Panc1 (cell line): ENCODE measurements at regions not wholly inside any gene's neighbourhood (a gene's known extent, or its start where the extent isn't known, plus 50 kb on each side); places are given as distances from the start of the nearest gene placed in this dataset.

Experiments
- ATAC-seq: fragments of 200-7000 bp; cut with Tn5 transposase; 2 replicates; pipeline ENCODE4 v1.9.1; 2020; ENCODE audit warnings: mild to moderate bottlenecking, moderate library complexity
- BruUV-seq: library from RNA; stranded (reverse); fragments of 400-500 nt; replicated peaks from 2 replicates; lab custom pipeline; 2021; lab: Mats Ljungman, UMichigan
- CTCF ChIA-PET: fragments of 300-600 bp; sonication (Branson Sonifier 250); formaldehyde crosslinking; loops from one replicate; lab custom pipeline; 2022; ENCODE audit warnings: antibody characterized with exemption; lab: Charles Lee
- POLR2A ChIA-PET: fragments of 300-600 bp; sonication (Branson Sonifier 250); formaldehyde crosslinking; loops from one replicate; lab custom pipeline; 2022; ENCODE audit warnings: antibody characterized with exemption; lab: Charles Lee
- DNase-seq: peaks from one replicate; pipeline ENCODE4 v3.0.0-alpha.2; 2010; ENCODE audit warnings: low read depth, low spot score
- H3K27ac ChIP-seq: 2 replicates; pipeline ENCODE4 v1.5.1; 2011; ENCODE audit warnings: mild to moderate bottlenecking, low read length, inconsistent platforms
- H3K27me3 ChIP-seq: fragments of 200-500 bp; sonication (Bioruptor generic); 2 replicates; pipeline ENCODE4 v1.6.0; 2014; ENCODE audit warnings: low read length, inconsistent platforms; ENCODE audit not compliant: control insufficient read depth, insufficient read depth
- H3K36me3 ChIP-seq: fragments of 200-500 bp; sonication (Bioruptor generic); 2 replicates; pipeline ENCODE4 v1.5.1; 2014; ENCODE audit warnings: inconsistent platforms, mild to moderate bottlenecking, low read length, moderate library complexity; ENCODE audit not compliant: control insufficient read depth, insufficient read depth
- H3K4me1 ChIP-seq: 2 replicates; pipeline ENCODE4 v1.5.1; 2011; ENCODE audit warnings: inconsistent platforms, mild to moderate bottlenecking, low read length, moderate library complexity; ENCODE audit not compliant: control insufficient read depth, insufficient read depth
- H3K4me3 ChIP-seq, 2 experiments: 2 replicates each; pipeline ENCODE4 v1.5.1; 2011 to 2012; ENCODE audit warnings: low read depth in 2 of 2, low read length in 2 of 2, mild to moderate bottlenecking in 2 of 2, inconsistent platforms in 1 of 2, moderate library complexity in 1 of 2
- H3K9me3 ChIP-seq: fragments of 200-500 bp; sonication (Bioruptor generic); 2 replicates; pipeline ENCODE4 v1.5.1; 2014; ENCODE audit warnings: low read depth, mild to moderate bottlenecking, inconsistent platforms, low read length, moderate library complexity; ENCODE audit not compliant: control insufficient read depth, insufficient read depth
- CTCF ChIP-seq: fragments of 450-650 bp; IDR thresholded peaks from 2 replicates; pipeline ENCODE4 v1.5.1; 2017; ENCODE audit warnings: mild to moderate bottlenecking
- POLR2AphosphoS5 ChIP-seq: IDR thresholded peaks from 2 replicates; pipeline ENCODE4 v1.6.1; 2012; ENCODE audit warnings: mild to moderate bottlenecking, low read depth, low read length, moderate library complexity
- REST ChIP-seq, 2 experiments: IDR thresholded peaks; 2 replicates each; pipeline ENCODE4 v1.6.1; 2011 to 2012; ENCODE audit warnings: low read depth in 2 of 2, control low read depth in 1 of 2, low read length in 1 of 2, mild to moderate bottlenecking in 1 of 2, moderate library complexity in 1 of 2; ENCODE audit not compliant: insufficient read depth in 1 of 2
- SIN3A ChIP-seq: IDR thresholded peaks from 2 replicates; pipeline ENCODE4 v1.6.1; 2012; ENCODE audit warnings: low read depth, mild to moderate bottlenecking, low read length, moderate library complexity, borderline replicate concordance; ENCODE audit not compliant: insufficient read depth
- TCF7L2 ChIP-seq: IDR thresholded peaks from 2 replicates; pipeline ENCODE4 v1.6.1; 2011; ENCODE audit warnings: mild to moderate bottlenecking, low read depth, low read length, inconsistent platforms
- in situ Hi-C: cut with HindIII; loops from 2 replicates; pipeline ENCODE4 v1.10.0; 2016; ENCODE audit warnings: low sequenced_read_pairs, low pct_unique_long_range_greater_than_20kb
- intact Hi-C: fragments of 100-400 bp; cut with micrococcal nuclease; formaldehyde crosslinking; loops from one replicate; pipeline ENCODE4 v1.10.0; 2022; ENCODE audit not compliant: unreplicated experiment

DNA sequence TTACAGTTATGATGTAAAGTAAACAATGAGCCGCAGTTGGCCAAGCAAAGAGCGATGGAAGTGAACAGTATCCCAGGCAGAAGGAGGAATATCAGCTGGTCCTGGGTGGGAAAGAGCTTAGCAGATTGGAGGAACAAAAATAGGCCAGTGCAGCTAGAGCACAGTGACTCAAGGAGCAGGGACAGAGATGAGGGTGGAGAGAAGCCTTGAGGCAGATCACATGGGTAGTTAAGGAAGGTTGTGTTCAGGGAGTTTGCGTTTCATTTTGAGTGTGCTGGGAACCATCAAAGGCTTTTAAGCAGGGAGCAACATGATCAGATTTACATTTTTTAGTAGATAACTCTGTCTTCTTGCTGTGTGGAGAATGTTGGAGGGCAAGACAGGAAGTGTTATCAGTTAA is 113.6 kb downstream of the OAT start:
- Histone ChIP-seq H3K27me3 (peaks cover 2% of the 10 kb centered on the region; the same call in 1 of the 2 replicates), H3K9me3 (no peaks in the 10 kb centered on the region; the same call in 1 of the 2 replicates), H3K27ac (no peak overlapping the region), H3K4me1 (no peaks in the 10 kb centered on the region), H3K4me3 (no peak overlapping the region), H3K36me3 (no peaks in the 10 kb centered on the region)
- TF ChIP-seq CTCF (no peak), TCF7L2 (no peak), SIN3A (no peak), POLR2AphosphoS5 (no peak), REST (IDR thresholded peaks at IDR 0.05; ENCODE audit: insufficient read depth in 1 of 2, low read depth in 2 of 2, low read length in 1 of 2) (no peak)
- no TSS peak for BruUV-seq
- ATAC-seq (no peak), DNase-seq (no peak)
- in situ Hi-C loops: no loop called here
- ChIA-PET POLR2A (no interaction called here), CTCF (no interaction called here)
- intact Hi-C loops: no loop called here

GRCh38 chr10:124303662-124304418 is 114.9 kb downstream of the OAT start:
- Histone ChIP-seq H3K27ac (no peak overlapping the region), H3K4me3 (no peak overlapping the region), H3K9me3 (no peaks in the 10 kb centered on the region; the same call in 1 of the 2 replicates), H3K27me3 (no peaks in the 10 kb centered on the region), H3K36me3 (no peaks in the 10 kb centered on the region), H3K4me1 (no peaks in the 10 kb centered on the region)
- in situ Hi-C loops: no loop called here
- TF ChIP-seq REST (IDR thresholded peaks at IDR 0.05; ENCODE audit: insufficient read depth in 1 of 2, low read depth in 2 of 2, low read length in 1 of 2): no peak
- no TSS peak for BruUV-seq
- no peak for DNase-seq
- intact Hi-C loops: no loop called here
- no peak for ATAC-seq
- CTCF ChIA-PET: no interaction called here
- POLR2A ChIA-PET: interaction anchor here (0.6 kb wide), 1 partner anchor 45 kb away, joined by 12 read pairs; no protein-coding TSS in a partner anchor
